ENCODE measurements at regions not wholly inside any gene's neighbourhood (a gene's known extent, or its start where the extent isn't known, plus 50 kb on each side); places are given as distances from the start of the nearest gene placed in this dataset.

DNA sequence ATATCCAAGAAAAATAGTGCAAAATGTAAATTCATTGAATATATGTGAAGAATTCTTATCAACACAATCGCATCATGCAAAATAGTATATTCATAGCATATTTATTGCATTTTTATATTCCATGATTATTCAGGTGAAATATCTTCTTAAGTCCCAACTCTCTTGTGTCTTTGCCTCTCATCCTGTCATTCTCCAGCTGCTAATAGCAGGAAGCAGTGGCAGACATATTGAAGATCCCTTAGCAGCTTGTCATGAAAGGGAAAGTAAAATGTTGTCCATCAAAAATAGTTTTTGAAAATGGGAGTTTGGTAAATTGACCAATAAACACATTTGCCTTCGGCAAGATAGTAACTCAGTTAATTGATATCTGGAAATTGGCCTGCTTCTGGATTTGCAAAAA lies 265.3 kb upstream of the TGFBR2 start:
- Histone ChIP-seq H3K36me3 (no peaks in the 10 kb centered on the region), H3K4me3 (no peak overlapping the region), H3K27me3 (no peaks in the 10 kb centered on the region), H3K27ac (no peak overlapping the region), H3K4me1 (no peaks in the 10 kb centered on the region), H3K9me3 (no peaks in the 10 kb centered on the region)
- intact Hi-C loops (cut with DNase I): no loop called here
- TF ChIP-seq, protein P1, sequence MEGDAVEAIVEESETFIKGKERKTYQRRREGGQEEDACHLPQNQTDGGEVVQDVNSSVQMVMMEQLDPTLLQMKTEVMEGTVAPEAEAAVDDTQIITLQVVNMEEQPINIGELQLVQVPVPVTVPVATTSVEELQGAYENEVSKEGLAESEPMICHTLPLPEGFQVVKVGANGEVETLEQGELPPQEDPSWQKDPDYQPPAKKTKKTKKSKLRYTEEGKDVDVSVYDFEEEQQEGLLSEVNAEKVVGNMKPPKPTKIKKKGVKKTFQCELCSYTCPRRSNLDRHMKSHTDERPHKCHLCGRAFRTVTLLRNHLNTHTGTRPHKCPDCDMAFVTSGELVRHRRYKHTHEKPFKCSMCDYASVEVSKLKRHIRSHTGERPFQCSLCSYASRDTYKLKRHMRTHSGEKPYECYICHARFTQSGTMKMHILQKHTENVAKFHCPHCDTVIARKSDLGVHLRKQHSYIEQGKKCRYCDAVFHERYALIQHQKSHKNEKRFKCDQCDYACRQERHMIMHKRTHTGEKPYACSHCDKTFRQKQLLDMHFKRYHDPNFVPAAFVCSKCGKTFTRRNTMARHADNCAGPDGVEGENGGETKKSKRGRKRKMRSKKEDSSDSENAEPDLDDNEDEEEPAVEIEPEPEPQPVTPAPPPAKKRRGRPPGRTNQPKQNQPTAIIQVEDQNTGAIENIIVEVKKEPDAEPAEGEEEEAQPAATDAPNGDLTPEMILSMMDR (IDR thresholded peaks at IDR 0.05): no peak
- no peak for TF ChIP-seq POLR2A (IDR thresholded peaks at IDR 0.05)
- 89% methylated on average over 2 of the region's 2 CpGs for WGBS (ENCODE audit: insufficient coverage, low coverage, low lambda C conversion rate, missing lambda C conversion rate)
- ATAC-seq: no peak
- no peak for DNase-seq

GRCh38 chr3:30341851-30342250 lies 264.6 kb upstream of the TGFBR2 start:
- TF ChIP-seq, protein P1 (IDR thresholded peaks at IDR 0.05): no peak
- TF ChIP-seq POLR2A (IDR thresholded peaks at IDR 0.05): no peak
- H3K27me3 ChIP-seq: no peaks in the 10 kb centered on the region
- WGBS (ENCODE audit: insufficient coverage, low coverage, low lambda C conversion rate, missing lambda C conversion rate): 64% methylated on average over 1 of the region's 1 CpG
- no peak overlapping the region for H3K27ac ChIP-seq
- no peaks in the 10 kb centered on the region for H3K9me3 ChIP-seq
- H3K4me3 ChIP-seq: no peak overlapping the region
- no peaks in the 10 kb centered on the region for H3K36me3 ChIP-seq
- intact Hi-C loops (cut with DNase I): no loop called here
- no peaks in the 10 kb centered on the region for H3K4me1 ChIP-seq
- ATAC-seq (no peak), DNase-seq (no peak)

DNA sequence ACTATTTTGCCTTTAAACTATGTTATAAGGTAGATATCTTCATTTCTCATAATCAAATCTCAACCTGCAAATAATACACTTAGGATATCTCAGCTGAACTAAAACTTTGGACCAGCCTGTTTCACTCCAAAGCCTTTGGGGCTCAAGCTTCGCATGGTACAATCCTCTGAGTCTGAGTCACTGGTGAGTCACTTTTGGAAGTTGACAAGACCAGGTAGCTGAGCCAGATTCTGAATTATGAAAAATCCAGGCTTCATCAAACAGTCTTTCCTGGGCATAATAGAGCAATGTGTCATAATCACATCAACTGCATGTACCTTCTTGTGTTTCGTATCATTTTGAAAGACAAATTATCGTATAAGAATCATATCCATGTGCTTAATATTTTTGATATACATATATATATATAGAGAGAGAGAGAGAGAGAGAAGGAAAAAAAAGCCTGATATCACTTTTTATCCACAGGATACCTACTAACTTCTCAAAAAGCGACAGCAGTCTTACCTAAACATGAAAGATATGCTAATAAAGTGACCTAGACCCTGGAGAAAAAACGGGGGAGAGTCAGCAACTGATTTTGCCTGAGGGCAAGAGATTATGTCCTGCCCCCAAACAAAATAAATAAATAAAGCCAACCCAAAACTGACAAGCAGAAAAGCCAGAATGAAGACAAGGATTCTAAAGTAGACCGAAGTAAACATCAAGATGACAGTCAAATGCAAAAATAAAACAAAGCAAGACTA lies 263.9 kb upstream of the TGFBR2 start:
- DNase-seq (no peak), ATAC-seq (peak in 1 of 4 donors; percentile 91)
- Histone ChIP-seq H3K4me3 (no peak overlapping the region), H3K9me3 (no peaks in the 10 kb centered on the region), H3K36me3 (no peaks in the 10 kb centered on the region), H3K4me1 (no peaks in the 10 kb centered on the region), H3K27ac (peak overlapping the region in 1 of 3 donors; percentile 1), H3K27me3 (no peaks in the 10 kb centered on the region)
- 60% methylated on average over 6 of the region's 6 CpGs for WGBS (ENCODE audit: insufficient coverage, low coverage, low lambda C conversion rate, missing lambda C conversion rate)
- intact Hi-C loops (cut with DNase I): no loop called here
- TF ChIP-seq, protein P1 (IDR thresholded peaks at IDR 0.05): no peak
- no peak for TF ChIP-seq POLR2A (IDR thresholded peaks at IDR 0.05)

GRCh38 chr3:30343067-30343831 lies 263.2 kb upstream of the TGFBR2 start:
- TF ChIP-seq, protein P1 (IDR thresholded peaks at IDR 0.05): no peak
- TF ChIP-seq POLR2A (IDR thresholded peaks at IDR 0.05): no peak
- DNase-seq (no peak), ATAC-seq (peak in 3 of 4 donors; percentile 16 to 67 (median 21))
- Histone ChIP-seq H3K9me3 (no peaks in the 10 kb centered on the region), H3K4me1 (no peaks in the 10 kb centered on the region), H3K4me3 (no peak overlapping the region), H3K27me3 (no peaks in the 10 kb centered on the region), H3K36me3 (no peaks in the 10 kb centered on the region), H3K27ac (no peak overlapping the region)
- WGBS (ENCODE audit: insufficient coverage, low coverage, low lambda C conversion rate, missing lambda C conversion rate): 60% methylated on average over 4 of the region's 4 CpGs
- intact Hi-C loops (cut with DNase I): no loop called here
